ENCODE measurements at regions not wholly inside any gene's neighbourhood (a gene's known extent, or its start where the extent isn't known, plus 50 kb on each side); places are given as distances from the start of the nearest gene placed in this dataset.

DNA sequence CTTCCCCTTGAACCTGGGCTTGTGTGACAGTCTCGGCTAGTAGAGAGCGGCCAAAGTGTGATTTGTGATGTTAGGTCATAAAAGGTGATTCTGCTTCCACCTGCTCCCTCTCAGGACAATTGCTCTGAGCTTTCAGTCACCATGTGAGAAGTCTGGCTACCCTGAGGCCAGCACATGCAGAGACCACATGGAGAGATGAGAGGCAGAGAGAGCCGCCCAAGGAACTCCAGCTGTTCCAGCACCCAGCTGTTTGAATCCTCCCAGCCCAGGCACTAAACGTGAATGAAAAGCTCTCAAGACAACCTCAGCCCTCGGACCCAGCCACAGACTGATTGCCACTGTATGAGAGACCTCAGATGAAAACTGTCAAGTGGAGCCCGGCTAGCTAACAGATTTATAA, 143.4 kb upstream of the EEF1E1 start:
- no peaks in the 10 kb centered on the region for H3K79me2 ChIP-seq (ENCODE audit: insufficient read depth, low read length)
- H4K20me1 ChIP-seq (ENCODE audit: insufficient read depth, low read length, poor library complexity, severe bottlenecking) = no peaks in the 10 kb centered on the region
- no peaks in the 10 kb centered on the region for H3F3A ChIP-seq (ENCODE audit: low read depth)
- no peak overlapping the region for H3K4me3 ChIP-seq (ENCODE audit: low read length, poor library complexity, severe bottlenecking)
- no peaks in the 10 kb centered on the region for H3K9me2 ChIP-seq (replicated peaks; ENCODE audit: low read depth, low read length)
- H3K4me2 ChIP-seq (ENCODE audit: low read depth, low read length, poor library complexity, severe bottlenecking) = no peak overlapping the region
- no peak overlapping the region for H2AFZ ChIP-seq (ENCODE audit: low read length)
- no peaks in the 10 kb centered on the region for H3K27me3 ChIP-seq (ENCODE audit: insufficient read depth, low read length, poor library complexity, severe bottlenecking)
- no peaks in the 10 kb centered on the region for H3K9me3 ChIP-seq (ENCODE audit: insufficient read depth, low read depth, low read length)
- H3K4me1 ChIP-seq (ENCODE audit: insufficient read depth, low read length, poor library complexity, severe bottlenecking) = no peaks in the 10 kb centered on the region
- H3K36me3 ChIP-seq (ENCODE audit: insufficient read depth, low read length) = no peaks in the 10 kb centered on the region
- TF ChIP-seq, protein P1, sequence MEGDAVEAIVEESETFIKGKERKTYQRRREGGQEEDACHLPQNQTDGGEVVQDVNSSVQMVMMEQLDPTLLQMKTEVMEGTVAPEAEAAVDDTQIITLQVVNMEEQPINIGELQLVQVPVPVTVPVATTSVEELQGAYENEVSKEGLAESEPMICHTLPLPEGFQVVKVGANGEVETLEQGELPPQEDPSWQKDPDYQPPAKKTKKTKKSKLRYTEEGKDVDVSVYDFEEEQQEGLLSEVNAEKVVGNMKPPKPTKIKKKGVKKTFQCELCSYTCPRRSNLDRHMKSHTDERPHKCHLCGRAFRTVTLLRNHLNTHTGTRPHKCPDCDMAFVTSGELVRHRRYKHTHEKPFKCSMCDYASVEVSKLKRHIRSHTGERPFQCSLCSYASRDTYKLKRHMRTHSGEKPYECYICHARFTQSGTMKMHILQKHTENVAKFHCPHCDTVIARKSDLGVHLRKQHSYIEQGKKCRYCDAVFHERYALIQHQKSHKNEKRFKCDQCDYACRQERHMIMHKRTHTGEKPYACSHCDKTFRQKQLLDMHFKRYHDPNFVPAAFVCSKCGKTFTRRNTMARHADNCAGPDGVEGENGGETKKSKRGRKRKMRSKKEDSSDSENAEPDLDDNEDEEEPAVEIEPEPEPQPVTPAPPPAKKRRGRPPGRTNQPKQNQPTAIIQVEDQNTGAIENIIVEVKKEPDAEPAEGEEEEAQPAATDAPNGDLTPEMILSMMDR (conservative IDR thresholded peaks at IDR 0.05; ENCODE audit: low read length) = no peak
- no peak for TF ChIP-seq EZH2phosphoT487 (IDR thresholded peaks at IDR 0.05; ENCODE audit: borderline replicate concordance)
- no peak overlapping the region for H3K9ac ChIP-seq (ENCODE audit: low read depth, low read length, poor library complexity, severe bottlenecking)

DNA sequence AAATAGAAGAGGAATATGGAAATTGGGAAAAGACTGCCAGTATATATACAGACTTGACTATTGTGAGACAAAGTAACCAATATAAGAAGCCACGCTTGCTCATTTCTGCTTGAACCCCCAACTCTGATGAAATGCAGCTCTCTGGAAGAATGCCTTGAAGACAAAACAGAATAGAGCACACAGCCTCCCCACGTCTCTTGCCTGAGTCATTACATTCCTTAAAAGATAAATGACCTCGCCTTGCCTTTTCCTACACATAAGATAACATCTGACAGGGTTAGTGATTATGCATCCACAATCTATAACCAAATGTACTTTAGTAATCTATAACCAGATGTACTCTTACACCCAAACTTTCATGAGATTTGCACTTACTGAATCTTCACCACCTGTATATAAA, 141.1 kb upstream of the EEF1E1 start:
- Histone ChIP-seq H3K4me2 (ENCODE audit: low read depth, low read length, poor library complexity, severe bottlenecking) (no peak overlapping the region), H3F3A (ENCODE audit: low read depth) (no peaks in the 10 kb centered on the region), H3K4me1 (ENCODE audit: insufficient read depth, low read length, poor library complexity, severe bottlenecking) (no peaks in the 10 kb centered on the region), H3K36me3 (ENCODE audit: insufficient read depth, low read length) (no peaks in the 10 kb centered on the region), H2AFZ (ENCODE audit: low read length) (no peak overlapping the region), H3K79me2 (ENCODE audit: insufficient read depth, low read length) (no peaks in the 10 kb centered on the region), H3K9me3 (ENCODE audit: insufficient read depth, low read depth, low read length) (no peaks in the 10 kb centered on the region), H4K20me1 (ENCODE audit: insufficient read depth, low read length, poor library complexity, severe bottlenecking) (no peaks in the 10 kb centered on the region), H3K9ac (ENCODE audit: low read depth, low read length, poor library complexity, severe bottlenecking) (no peak overlapping the region), H3K9me2 (replicated peaks; ENCODE audit: low read depth, low read length) (no peaks in the 10 kb centered on the region), H3K4me3 (ENCODE audit: low read length, poor library complexity, severe bottlenecking) (no peak overlapping the region), H3K27me3 (ENCODE audit: insufficient read depth, low read length, poor library complexity, severe bottlenecking) (no peaks in the 10 kb centered on the region)
- TF ChIP-seq, protein P1 (conservative IDR thresholded peaks at IDR 0.05; ENCODE audit: low read length) = no peak
- TF ChIP-seq EZH2phosphoT487 (IDR thresholded peaks at IDR 0.05; ENCODE audit: borderline replicate concordance) = no peak

DNA sequence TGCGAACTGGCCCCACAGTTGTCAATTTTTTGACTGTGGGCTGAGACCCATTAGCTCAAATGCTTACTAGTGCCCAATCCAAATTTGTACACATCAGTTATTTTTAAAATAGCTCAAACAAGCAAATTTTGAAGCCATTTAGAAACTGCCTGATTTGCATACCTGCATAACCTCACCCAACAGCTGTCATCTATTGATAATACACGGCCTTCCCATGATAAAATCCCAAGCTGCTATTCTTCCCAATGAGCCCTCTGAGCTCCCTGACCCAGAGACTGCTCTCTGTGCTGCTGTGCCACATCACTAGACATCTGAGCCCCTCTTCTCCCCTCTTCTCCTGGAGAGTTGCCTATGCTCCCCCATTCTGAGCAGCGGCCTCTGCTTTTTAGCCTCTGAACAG, 140.5 kb upstream of the EEF1E1 start:
- no peak overlapping the region for H2AFZ ChIP-seq (ENCODE audit: low read length)
- H3K4me3 ChIP-seq (ENCODE audit: low read length, poor library complexity, severe bottlenecking) = no peak overlapping the region
- H3K79me2 ChIP-seq (ENCODE audit: insufficient read depth, low read length) = no peaks in the 10 kb centered on the region
- no peaks in the 10 kb centered on the region for H3K9me2 ChIP-seq (replicated peaks; ENCODE audit: low read depth, low read length)
- H3K36me3 ChIP-seq (ENCODE audit: insufficient read depth, low read length) = no peaks in the 10 kb centered on the region
- no peaks in the 10 kb centered on the region for H3K27me3 ChIP-seq (ENCODE audit: insufficient read depth, low read length, poor library complexity, severe bottlenecking)
- H3F3A ChIP-seq (ENCODE audit: low read depth) = no peaks in the 10 kb centered on the region
- no peak overlapping the region for H3K9ac ChIP-seq (ENCODE audit: low read depth, low read length, poor library complexity, severe bottlenecking)
- H3K9me3 ChIP-seq (ENCODE audit: insufficient read depth, low read depth, low read length) = no peaks in the 10 kb centered on the region
- TF ChIP-seq, protein P1 (conservative IDR thresholded peaks at IDR 0.05; ENCODE audit: low read length) = no peak
- no peak for TF ChIP-seq EZH2phosphoT487 (IDR thresholded peaks at IDR 0.05; ENCODE audit: borderline replicate concordance)
- H3K4me2 ChIP-seq (ENCODE audit: low read depth, low read length, poor library complexity, severe bottlenecking) = no peak overlapping the region
- no peaks in the 10 kb centered on the region for H4K20me1 ChIP-seq (ENCODE audit: insufficient read depth, low read length, poor library complexity, severe bottlenecking)
- H3K4me1 ChIP-seq (ENCODE audit: insufficient read depth, low read length, poor library complexity, severe bottlenecking) = no peaks in the 10 kb centered on the region
